BJ (cell line): ENCODE measurements at regions not wholly inside any gene's neighbourhood (a gene's known extent, or its start where the extent isn't known, plus 50 kb on each side); places are given as distances from the start of the nearest gene placed in this dataset.

Experiments used
- CTCF ChIA-PET: fragments of 350-600 bp; formaldehyde crosslinking; extraction: SDS; loops from one replicate; lab custom pipeline; 2021; ENCODE audit warnings: antibody characterized with exemption, inconsistent platforms; lab: Yijun Ruan, JAX
- POLR2A ChIA-PET: fragments of 300-600 bp; sonication (Branson Sonifier 250); formaldehyde crosslinking; extraction: SDS; loops from one replicate; lab custom pipeline; 2021; ENCODE audit warnings: antibody characterized with exemption; lab: Charles Lee
- DNase-seq: peaks from one replicate; pipeline ENCODE4 v3.0.0-alpha.2; 2011; ENCODE audit warnings: low read depth
- H3K27me3 ChIP-seq: 2 replicates; pipeline ENCODE4 v1.6.0; 2011; ENCODE audit warnings: low read length; ENCODE audit not compliant: control insufficient read depth, insufficient read depth
- H3K36me3 ChIP-seq: 2 replicates; pipeline ENCODE4 v1.5.1; 2011; ENCODE audit warnings: low read length; ENCODE audit not compliant: control insufficient read depth, insufficient read depth
- H3K4me3 ChIP-seq: 2 replicates; pipeline ENCODE4 v1.5.1; 2011; ENCODE audit warnings: low read depth, mild to moderate bottlenecking, control low read depth, low read length
- TF ChIP-seq, protein P1 (sequence below): IDR thresholded peaks from 2 replicates; pipeline ENCODE4 v1.5.1; 2011; ENCODE audit warnings: low read depth, mild to moderate bottlenecking, control low read depth, inconsistent platforms, low read length, moderate library complexity; ENCODE audit not compliant: insufficient read depth

DNA sequence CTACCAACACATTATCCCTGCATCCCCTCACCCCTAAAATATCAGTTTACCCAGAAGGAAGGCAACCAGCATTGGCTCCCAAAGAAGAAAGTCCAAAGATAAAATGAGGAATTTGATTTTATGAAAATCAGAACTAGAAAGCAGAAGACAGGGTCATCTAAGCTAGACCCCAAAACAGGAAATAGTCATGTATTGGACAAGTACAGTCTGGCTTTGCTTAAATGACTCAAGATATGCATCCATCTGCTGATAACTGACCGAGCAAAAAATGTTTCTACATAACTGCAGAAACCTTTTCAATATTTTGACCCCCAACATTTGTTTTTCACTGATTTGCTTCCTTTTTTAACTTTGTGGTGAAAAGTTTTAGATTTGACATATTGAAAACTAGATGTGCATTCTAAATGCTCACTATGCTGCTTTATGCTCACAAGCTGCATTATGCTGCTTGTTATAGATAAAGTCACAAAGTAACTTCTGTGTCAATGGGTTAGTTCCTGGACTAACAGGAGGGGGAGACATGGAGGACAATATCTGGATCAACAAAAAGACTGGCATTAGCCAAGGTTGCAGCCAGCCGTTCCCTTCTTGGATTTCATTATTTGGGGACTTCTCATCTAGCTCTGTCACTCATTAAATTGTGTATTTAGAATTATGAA, 227.0 kb downstream of the INHBA start:
- no peak for DNase-seq
- Histone ChIP-seq H3K4me3 (no peak overlapping the region), H3K27me3 (no peaks in the 10 kb centered on the region), H3K36me3 (no peaks in the 10 kb centered on the region)
- CTCF ChIA-PET: interaction anchor here (0.6 kb wide), 1 partner anchor 144 kb away, joined by 4 read pairs; no protein-coding TSS in a partner anchor
- TF ChIP-seq, protein P1, sequence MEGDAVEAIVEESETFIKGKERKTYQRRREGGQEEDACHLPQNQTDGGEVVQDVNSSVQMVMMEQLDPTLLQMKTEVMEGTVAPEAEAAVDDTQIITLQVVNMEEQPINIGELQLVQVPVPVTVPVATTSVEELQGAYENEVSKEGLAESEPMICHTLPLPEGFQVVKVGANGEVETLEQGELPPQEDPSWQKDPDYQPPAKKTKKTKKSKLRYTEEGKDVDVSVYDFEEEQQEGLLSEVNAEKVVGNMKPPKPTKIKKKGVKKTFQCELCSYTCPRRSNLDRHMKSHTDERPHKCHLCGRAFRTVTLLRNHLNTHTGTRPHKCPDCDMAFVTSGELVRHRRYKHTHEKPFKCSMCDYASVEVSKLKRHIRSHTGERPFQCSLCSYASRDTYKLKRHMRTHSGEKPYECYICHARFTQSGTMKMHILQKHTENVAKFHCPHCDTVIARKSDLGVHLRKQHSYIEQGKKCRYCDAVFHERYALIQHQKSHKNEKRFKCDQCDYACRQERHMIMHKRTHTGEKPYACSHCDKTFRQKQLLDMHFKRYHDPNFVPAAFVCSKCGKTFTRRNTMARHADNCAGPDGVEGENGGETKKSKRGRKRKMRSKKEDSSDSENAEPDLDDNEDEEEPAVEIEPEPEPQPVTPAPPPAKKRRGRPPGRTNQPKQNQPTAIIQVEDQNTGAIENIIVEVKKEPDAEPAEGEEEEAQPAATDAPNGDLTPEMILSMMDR: no peak
- POLR2A ChIA-PET: no interaction called here

DNA sequence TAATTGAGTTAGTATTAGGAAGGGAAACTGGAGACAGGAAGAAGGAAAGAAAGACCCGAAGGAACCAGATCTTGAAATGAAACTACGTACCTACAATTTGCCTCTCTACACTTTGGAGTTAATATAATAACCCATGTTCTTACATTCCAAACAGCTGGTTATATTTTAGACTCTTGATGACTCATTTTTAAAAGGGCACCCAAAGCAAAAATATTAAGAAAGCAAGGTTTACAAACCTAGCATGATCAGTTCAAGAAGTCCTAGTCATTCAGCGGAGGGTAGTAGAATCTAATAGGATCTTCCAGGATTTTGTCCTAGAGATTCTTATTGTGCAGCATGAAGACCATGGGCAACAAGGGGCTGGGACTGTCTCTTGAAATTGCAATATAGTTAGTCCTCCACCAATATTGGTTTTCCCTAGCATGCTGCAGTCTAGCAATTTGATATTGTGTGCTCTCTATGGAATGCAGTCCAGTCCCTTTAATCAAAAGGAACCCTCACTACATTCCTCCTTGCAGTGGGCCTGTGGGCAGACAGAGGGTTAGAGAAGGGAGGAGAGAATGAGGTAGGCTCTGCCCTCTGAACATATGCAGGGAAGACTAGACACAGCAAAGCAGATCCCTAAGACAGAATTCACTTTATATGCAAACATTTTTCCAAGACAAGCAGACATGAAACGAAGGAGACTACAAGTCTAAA, 230.3 kb downstream of the INHBA start:
- H3K27me3 ChIP-seq: no peaks in the 10 kb centered on the region
- TF ChIP-seq, protein P1: no peak
- ChIA-PET CTCF (no interaction called here), POLR2A (no interaction called here)
- H3K36me3 ChIP-seq: no peaks in the 10 kb centered on the region
- no peak for DNase-seq
- H3K4me3 ChIP-seq: no peak overlapping the region

DNA sequence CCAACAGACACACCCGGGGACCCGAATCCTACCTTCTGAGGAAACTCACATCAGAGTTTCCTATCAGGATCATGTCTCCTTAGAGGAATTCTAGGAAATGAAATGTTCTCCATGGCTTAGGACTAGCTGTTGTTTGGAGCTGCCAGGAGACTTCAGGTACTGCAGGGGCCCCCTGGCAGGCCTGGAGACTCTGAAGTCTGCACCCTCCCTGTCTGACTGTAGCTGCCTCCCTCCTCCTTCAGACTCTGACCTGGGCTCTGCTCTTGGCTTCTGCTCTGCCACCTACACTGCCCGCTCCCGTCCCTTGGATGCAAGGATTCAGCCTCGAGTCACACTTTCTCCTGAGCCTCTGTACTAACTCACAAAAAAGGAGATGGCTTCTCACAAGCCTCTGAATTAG, 232.8 kb downstream of the INHBA start:
- DNase-seq: no peak
- H3K4me3 ChIP-seq: no peak overlapping the region
- no peaks in the 10 kb centered on the region for H3K36me3 ChIP-seq
- ChIA-PET POLR2A (no interaction called here), CTCF (no interaction called here)
- TF ChIP-seq, protein P1: no peak
- H3K27me3 ChIP-seq: no peaks in the 10 kb centered on the region

DNA sequence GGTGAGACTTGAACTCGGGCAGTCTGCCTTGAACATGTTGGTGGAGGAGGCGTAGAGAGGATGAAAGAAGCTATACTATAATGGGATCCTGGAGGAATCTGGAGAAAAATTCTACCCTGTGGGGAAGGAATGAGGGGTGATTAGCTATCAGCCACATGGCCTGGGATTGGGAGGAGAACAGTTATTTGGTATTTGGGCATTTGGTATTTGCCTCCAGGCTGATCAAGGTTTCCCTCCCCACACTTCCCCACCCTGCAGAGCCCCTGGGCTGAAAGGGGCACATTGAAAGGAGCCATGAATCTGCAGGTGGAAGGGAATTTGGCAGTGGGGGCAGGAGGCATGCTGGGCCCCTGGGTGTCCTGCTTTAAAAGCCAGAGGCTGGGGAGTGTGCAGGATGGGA, 235.3 kb downstream of the INHBA start:
- H3K27me3 ChIP-seq: no peaks in the 10 kb centered on the region
- ChIA-PET POLR2A (no interaction called here), CTCF (no interaction called here)
- TF ChIP-seq, protein P1: no peak
- H3K36me3 ChIP-seq: no peaks in the 10 kb centered on the region
- no peak for DNase-seq
- no peak overlapping the region for H3K4me3 ChIP-seq

DNA sequence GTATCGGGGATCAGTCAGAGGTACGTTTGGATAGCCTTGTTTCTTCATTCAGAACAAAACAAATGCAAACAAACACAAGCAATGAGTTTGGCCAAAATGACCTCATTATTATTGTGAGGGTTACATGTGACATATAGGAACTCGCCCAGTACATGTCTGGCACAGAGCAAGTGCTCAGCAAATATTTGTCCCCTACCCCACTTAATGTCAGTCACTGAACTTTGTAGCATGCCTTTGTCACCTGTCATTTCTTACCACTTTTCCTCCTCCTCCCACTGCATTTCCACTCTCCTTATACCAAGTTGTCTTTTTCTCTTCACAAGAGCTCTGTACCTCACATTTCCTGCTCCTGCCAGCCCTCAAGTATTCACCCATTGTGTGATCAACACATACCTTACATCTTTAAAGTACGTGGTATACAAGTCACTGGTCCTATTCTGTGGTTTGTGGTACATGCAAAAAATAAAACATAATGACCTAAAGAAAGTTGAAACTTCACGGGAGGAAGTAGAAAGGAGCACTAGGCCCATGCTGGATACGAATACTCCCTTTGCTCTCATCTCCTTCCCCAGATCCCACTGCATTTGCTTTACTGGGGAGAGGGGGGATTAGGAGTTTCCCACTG, 236.0 kb downstream of the INHBA start:
- TF ChIP-seq, protein P1: no peak
- ChIA-PET POLR2A (no interaction called here), CTCF (no interaction called here)
- no peaks in the 10 kb centered on the region for H3K27me3 ChIP-seq
- no peaks in the 10 kb centered on the region for H3K36me3 ChIP-seq
- no peak for DNase-seq
- no peak overlapping the region for H3K4me3 ChIP-seq
